Ovary (tissue), 1 donor: ENCODE measurements at regions not wholly inside any gene's neighbourhood (a gene's known extent, or its start where the extent isn't known, plus 50 kb on each side); places are given as distances from the start of the nearest gene placed in this dataset.

Experiments used
- EP300 ChIP-seq: sonication (generic); formaldehyde crosslinking; IDR thresholded peaks from one replicate; pipeline ENCODE4 v1.6.1; 2017; ENCODE audit warnings: antibody characterized with exemption
- POLR2A ChIP-seq: fragments of 450-650 bp; IDR thresholded peaks from one replicate; pipeline ENCODE4 v1.6.1; 2017; ENCODE audit warnings: antibody characterized with exemption, mild to moderate bottlenecking, moderate library complexity

- TF ChIP-seq POLR2A (no peak), EP300 (no peak)
Measured at GRCh38 chr1:71147637-71148360, 67.0 kb upstream of the ZRANB2 start.
